ENCODE measurements at regions not wholly inside any gene's neighbourhood (a gene's known extent, or its start where the extent isn't known, plus 50 kb on each side); places are given as distances from the start of the nearest gene placed in this dataset.

- TF ChIP-seq ZNF571 (tag by site-specific recombination; IDR thresholded peaks at IDR 0.05), result no peak
- peak; percentile 22; the same call in 1 of the 2 replicates for TF ChIP-seq OSR2 (tag by site-specific recombination; IDR thresholded peaks at IDR 0.05)
- no peak for TF ChIP-seq ZNF18 (tag by site-specific recombination; IDR thresholded peaks at IDR 0.05)
- peak; percentile 68; the same call in 1 of the 2 replicates for TF ChIP-seq FEZF1 (tag by site-specific recombination; IDR thresholded peaks at IDR 0.05)
- no peak for TF ChIP-seq ZNF549 (tag by site-specific recombination; IDR thresholded peaks at IDR 0.05)
- no peak for TF ChIP-seq ZNF266 (tag by site-specific recombination; IDR thresholded peaks at IDR 0.05; ENCODE audit: low read depth)
- TF ChIP-seq ZBTB1 (tag by site-specific recombination; IDR thresholded peaks at IDR 0.05), result no peak
- TF ChIP-seq ATF2 (tag by site-specific recombination; IDR thresholded peaks at IDR 0.05; ENCODE audit: low read depth), result no peak
- TF ChIP-seq PRDM10 (tag by site-specific recombination; IDR thresholded peaks at IDR 0.05), result no peak
- TF ChIP-seq, protein P1, sequence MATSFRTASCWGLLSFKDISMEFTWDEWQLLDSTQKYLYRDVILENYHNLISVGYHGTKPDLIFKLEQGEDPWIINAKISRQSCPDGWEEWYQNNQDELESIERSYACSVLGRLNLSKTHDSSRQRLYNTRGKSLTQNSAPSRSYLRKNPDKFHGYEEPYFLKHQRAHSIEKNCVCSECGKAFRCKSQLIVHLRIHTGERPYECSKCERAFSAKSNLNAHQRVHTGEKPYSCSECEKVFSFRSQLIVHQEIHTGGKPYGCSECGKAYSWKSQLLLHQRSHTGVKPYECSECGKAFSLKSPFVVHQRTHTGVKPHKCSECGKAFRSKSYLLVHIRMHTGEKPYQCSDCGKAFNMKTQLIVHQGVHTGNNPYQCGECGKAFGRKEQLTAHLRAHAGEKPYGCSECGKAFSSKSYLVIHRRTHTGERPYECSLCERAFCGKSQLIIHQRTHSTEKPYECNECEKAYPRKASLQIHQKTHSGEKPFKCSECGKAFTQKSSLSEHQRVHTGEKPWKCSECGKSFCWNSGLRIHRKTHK (tag by site-specific recombination; IDR thresholded peaks at IDR 0.05), result no peak
- 0 out of 2 replicates have a peak, but pooled peaks have one; percentile 21 for TF ChIP-seq INSM2 (tag by site-specific recombination; IDR thresholded peaks at IDR 0.05)
- no peak for TF ChIP-seq ZSCAN23 (tag by site-specific recombination; IDR thresholded peaks at IDR 0.05)
- no peak for TF ChIP-seq PATZ1 (tag by site-specific recombination; IDR thresholded peaks at IDR 0.05)
- no peak for TF ChIP-seq ZNF530 (tag by site-specific recombination; IDR thresholded peaks at IDR 0.05; ENCODE audit: low read depth)
- no peak for TF ChIP-seq ZBTB7A (tag by site-specific recombination; IDR thresholded peaks at IDR 0.05; ENCODE audit: low read depth)
- TF ChIP-seq ZNF521 (tag by site-specific recombination; IDR thresholded peaks at IDR 0.05), result no peak
- no peak for TF ChIP-seq BCL11A (tag by site-specific recombination; IDR thresholded peaks at IDR 0.05; ENCODE audit: low read depth)
- no peak for TF ChIP-seq SP3 (tag by site-specific recombination; IDR thresholded peaks at IDR 0.05)
- TF ChIP-seq, protein P2, sequence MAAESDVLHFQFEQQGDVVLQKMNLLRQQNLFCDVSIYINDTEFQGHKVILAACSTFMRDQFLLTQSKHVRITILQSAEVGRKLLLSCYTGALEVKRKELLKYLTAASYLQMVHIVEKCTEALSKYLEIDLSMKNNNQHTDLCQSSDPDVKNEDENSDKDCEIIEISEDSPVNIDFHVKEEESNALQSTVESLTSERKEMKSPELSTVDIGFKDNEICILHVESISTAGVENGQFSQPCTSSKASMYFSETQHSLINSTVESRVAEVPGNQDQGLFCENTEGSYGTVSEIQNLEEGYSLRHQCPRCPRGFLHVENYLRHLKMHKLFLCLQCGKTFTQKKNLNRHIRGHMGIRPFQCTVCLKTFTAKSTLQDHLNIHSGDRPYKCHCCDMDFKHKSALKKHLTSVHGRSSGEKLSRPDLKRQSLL (tag by site-specific recombination; IDR thresholded peaks at IDR 0.05), result no peak
- no peak for TF ChIP-seq KLF10 (tag by site-specific recombination; IDR thresholded peaks at IDR 0.05)
- 0 out of 2 replicates have a peak, but pooled peaks have one; percentile 11 for TF ChIP-seq ZNF660 (tag by site-specific recombination; IDR thresholded peaks at IDR 0.05)
- 0 out of 2 replicates have a peak, but pooled peaks have one; percentile 23 for TF ChIP-seq ZNF10 (tag by site-specific recombination; IDR thresholded peaks at IDR 0.05)
- TF ChIP-seq ZNF48 (tag by site-specific recombination; IDR thresholded peaks at IDR 0.05), result no peak
- no peak for TF ChIP-seq ZNF221 (tag by site-specific recombination; IDR thresholded peaks at IDR 0.05; ENCODE audit: borderline replicate concordance)
- peak; percentile 45; the same call in 1 of the 2 replicates for TF ChIP-seq PRDM6 (tag by site-specific recombination; IDR thresholded peaks at IDR 0.05)
Observed at GRCh38 chr4:186932631-186933187, 209.1 kb upstream of the FAT1 start (continued).

All from HEK293 (cell line).